ENCODE measurements at regions not wholly inside any gene's neighbourhood (a gene's known extent, or its start where the extent isn't known, plus 50 kb on each side); places are given as distances from the start of the nearest gene placed in this dataset.

DNA sequence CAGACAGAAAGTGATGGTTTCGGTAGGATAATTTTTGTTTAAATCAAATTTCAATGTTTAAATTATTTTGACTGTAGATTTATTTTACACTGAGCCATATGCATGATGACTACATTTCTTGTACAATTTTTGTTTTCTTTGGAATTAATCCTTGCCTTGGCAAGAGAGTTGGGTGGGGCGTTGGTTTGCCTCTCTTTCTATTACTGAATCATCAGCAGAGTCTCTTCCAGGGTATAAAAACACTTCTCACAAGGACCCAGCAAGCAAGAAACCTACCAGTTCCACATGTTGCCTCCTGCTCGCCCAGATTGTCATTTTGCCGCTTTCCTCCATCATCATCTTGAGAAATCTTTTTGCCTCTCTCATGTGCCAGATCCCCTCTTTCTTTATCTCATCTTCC, 455.0 kb upstream of the DMAC1 start:
- no peak overlapping the region for H3K27ac Mint-ChIP-seq
- no peaks in the 10 kb centered on the region for H3K27me3 Mint-ChIP-seq
- POLR2A ChIA-PET: no interaction called here
- CTCF ChIA-PET: no interaction called here
- intact Hi-C loops (cut with micrococcal nuclease): no loop called here
- no peaks in the 10 kb centered on the region for H3K4me1 Mint-ChIP-seq
- TF ChIP-seq, protein P1, sequence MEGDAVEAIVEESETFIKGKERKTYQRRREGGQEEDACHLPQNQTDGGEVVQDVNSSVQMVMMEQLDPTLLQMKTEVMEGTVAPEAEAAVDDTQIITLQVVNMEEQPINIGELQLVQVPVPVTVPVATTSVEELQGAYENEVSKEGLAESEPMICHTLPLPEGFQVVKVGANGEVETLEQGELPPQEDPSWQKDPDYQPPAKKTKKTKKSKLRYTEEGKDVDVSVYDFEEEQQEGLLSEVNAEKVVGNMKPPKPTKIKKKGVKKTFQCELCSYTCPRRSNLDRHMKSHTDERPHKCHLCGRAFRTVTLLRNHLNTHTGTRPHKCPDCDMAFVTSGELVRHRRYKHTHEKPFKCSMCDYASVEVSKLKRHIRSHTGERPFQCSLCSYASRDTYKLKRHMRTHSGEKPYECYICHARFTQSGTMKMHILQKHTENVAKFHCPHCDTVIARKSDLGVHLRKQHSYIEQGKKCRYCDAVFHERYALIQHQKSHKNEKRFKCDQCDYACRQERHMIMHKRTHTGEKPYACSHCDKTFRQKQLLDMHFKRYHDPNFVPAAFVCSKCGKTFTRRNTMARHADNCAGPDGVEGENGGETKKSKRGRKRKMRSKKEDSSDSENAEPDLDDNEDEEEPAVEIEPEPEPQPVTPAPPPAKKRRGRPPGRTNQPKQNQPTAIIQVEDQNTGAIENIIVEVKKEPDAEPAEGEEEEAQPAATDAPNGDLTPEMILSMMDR (IDR thresholded peaks at IDR 0.05): no peak
- DNase-seq: no peak
- no peak overlapping the region for H3K4me3 Mint-ChIP-seq
- no peaks in the 10 kb centered on the region for H3K36me3 Mint-ChIP-seq (ENCODE audit: low read depth)
- no peaks in the 10 kb centered on the region for H3K9me3 Mint-ChIP-seq
- no peak for ATAC-seq (ENCODE audit: low read depth)

DNA sequence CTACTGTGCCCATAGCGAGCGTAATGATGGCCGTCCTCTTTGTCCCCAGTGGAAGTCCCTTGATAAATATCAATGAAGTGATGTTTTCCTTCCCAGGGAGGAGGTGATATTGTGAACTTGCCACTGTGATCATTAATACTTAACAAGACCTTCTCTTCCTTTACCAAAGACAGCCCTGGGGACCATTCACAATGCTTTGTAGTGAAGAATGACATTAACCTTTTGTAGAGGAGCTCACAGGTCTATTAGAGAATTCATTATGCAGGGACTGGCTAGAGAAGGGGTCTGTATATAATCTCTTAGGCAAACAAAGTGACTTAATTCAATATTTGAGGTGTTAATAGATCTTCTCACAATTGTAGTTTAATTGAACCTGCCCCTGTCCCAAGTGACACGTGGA, 452.9 kb upstream of the DMAC1 start:
- no peak for DNase-seq
- H3K4me1 Mint-ChIP-seq: no peaks in the 10 kb centered on the region
- ChIA-PET CTCF (no interaction called here), POLR2A (no interaction called here)
- intact Hi-C loops (cut with micrococcal nuclease): no loop called here
- no peaks in the 10 kb centered on the region for H3K36me3 Mint-ChIP-seq (ENCODE audit: low read depth)
- no peaks in the 10 kb centered on the region for H3K9me3 Mint-ChIP-seq
- peaks cover 2% of the 10 kb centered on the region for H3K27me3 Mint-ChIP-seq
- H3K27ac Mint-ChIP-seq: no peak overlapping the region
- no peak overlapping the region for H3K4me3 Mint-ChIP-seq
- TF ChIP-seq, protein P1 (IDR thresholded peaks at IDR 0.05): no peak
- ATAC-seq (ENCODE audit: low read depth): no peak

DNA sequence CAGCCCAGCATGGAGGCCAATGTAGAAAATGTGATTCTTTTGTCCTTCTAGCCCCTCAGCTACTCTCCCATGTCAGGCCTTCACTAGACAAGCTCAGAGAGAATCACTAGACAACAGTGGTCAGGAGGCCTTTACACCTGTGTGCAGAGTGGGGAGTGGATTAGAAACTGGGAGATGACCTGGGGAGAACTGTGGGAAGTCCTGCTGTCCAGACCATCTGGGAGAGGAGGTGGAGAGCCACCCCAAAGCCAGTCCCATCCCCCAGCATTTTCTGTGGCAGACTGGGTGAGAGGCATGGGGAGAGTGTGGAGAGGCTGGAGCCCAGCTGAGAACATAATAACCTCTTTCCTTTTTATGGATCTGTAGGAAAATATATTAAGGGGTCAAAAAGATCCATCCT, 452.0 kb upstream of the DMAC1 start:
- no peaks in the 10 kb centered on the region for H3K4me1 Mint-ChIP-seq
- H3K27me3 Mint-ChIP-seq: peaks cover 2% of the 10 kb centered on the region
- CTCF ChIA-PET: no interaction called here
- intact Hi-C loops (cut with micrococcal nuclease): no loop called here
- TF ChIP-seq, protein P1 (IDR thresholded peaks at IDR 0.05): no peak
- no peaks in the 10 kb centered on the region for H3K36me3 Mint-ChIP-seq (ENCODE audit: low read depth)
- POLR2A ChIA-PET: no interaction called here
- no peak for ATAC-seq (ENCODE audit: low read depth)
- no peak overlapping the region for H3K27ac Mint-ChIP-seq
- H3K9me3 Mint-ChIP-seq: no peaks in the 10 kb centered on the region
- DNase-seq: no peak
- H3K4me3 Mint-ChIP-seq: no peak overlapping the region

DNA sequence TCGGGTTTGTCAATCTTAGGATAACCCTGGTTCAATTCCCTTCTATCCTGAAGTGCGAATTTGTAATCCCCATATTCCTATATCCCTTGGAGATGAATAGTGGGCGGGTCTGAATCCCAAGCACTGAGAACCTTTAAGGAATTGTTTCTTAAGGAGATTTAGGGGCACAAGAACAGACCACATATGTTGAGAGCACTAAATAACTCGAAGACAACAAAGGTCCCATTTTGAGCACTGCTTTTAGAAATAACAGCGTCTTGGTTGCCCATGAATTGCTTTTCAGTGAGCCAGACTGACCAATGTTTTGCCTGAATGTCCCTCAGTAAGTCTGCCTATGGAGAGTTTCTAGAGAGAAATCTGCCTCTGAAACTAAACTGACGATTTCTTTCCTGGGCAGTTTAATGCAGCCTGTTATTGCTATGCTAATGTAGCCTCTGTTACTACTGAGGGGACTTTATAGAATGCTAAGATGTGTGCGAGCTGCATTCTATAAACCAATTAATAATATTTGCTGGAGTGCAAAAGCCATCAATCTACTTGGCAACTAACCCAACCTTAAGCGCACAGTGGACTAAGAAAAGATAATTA, 445.0 kb upstream of the DMAC1 start:
- CTCF ChIA-PET: no interaction called here
- DNase-seq: no peak
- H3K27ac Mint-ChIP-seq: no peak overlapping the region
- H3K4me1 Mint-ChIP-seq: no peaks in the 10 kb centered on the region
- no peak for ATAC-seq (ENCODE audit: low read depth)
- peaks cover 2% of the 10 kb centered on the region for H3K27me3 Mint-ChIP-seq
- no peak overlapping the region for H3K4me3 Mint-ChIP-seq
- H3K36me3 Mint-ChIP-seq (ENCODE audit: low read depth): no peaks in the 10 kb centered on the region
- TF ChIP-seq, protein P1 (IDR thresholded peaks at IDR 0.05): no peak
- no peaks in the 10 kb centered on the region for H3K9me3 Mint-ChIP-seq
- intact Hi-C loops (cut with micrococcal nuclease): no loop called here
- POLR2A ChIA-PET: no interaction called here

DNA sequence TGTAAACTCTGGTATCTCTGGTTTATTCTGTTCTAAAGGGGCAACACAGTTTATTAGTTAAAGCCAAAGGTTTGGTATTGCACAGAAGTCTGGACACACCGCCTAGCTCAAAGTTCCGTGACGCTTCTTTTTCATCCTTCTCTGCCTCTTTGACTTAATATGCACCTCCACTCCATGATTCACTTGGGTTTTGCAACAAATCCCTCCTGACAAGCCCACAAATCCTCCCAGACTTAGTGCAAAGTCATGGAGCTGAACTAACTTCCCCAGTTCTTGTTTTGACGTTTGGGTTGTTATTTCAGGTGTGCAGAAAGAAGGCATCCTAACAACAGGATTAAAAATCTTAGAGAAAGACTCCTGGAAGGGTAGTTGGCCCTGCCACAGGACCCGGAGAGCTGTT, 441.6 kb upstream of the DMAC1 start:
- POLR2A ChIA-PET: no interaction called here
- TF ChIP-seq, protein P1 (IDR thresholded peaks at IDR 0.05): no peak
- H3K9me3 Mint-ChIP-seq: no peaks in the 10 kb centered on the region
- ATAC-seq (ENCODE audit: low read depth): no peak
- intact Hi-C loops (cut with micrococcal nuclease): no loop called here
- no peaks in the 10 kb centered on the region for H3K4me1 Mint-ChIP-seq
- no peak overlapping the region for H3K4me3 Mint-ChIP-seq
- no peak overlapping the region for H3K27ac Mint-ChIP-seq
- no peaks in the 10 kb centered on the region for H3K36me3 Mint-ChIP-seq (ENCODE audit: low read depth)
- H3K27me3 Mint-ChIP-seq: no peaks in the 10 kb centered on the region
- DNase-seq: no peak
- CTCF ChIA-PET: no interaction called here
